IPS-15b (cell line): ENCODE measurements at regions not wholly inside any gene's neighbourhood (a gene's known extent, or its start where the extent isn't known, plus 50 kb on each side); places are given as distances from the start of the nearest gene placed in this dataset.
"Not testable (repeated sequence)": the region's sequence is repeated elsewhere in the genome, so short reads cannot be mapped to it uniquely, and the experiment has no call there.

Source experiments
- H3K27me3 ChIP-seq: one replicate; pipeline ENCODE4 v1.6.1; 2013; ENCODE audit warnings: low read length; ENCODE audit not compliant: control insufficient read depth, insufficient read depth
- H3K36me3 ChIP-seq: one replicate; pipeline ENCODE4 v1.6.1; 2013; ENCODE audit warnings: low read length; ENCODE audit not compliant: control insufficient read depth, insufficient read depth
- H3K4me1 ChIP-seq: one replicate; pipeline ENCODE4 v1.6.1; 2013; ENCODE audit warnings: mild to moderate bottlenecking, low read length; ENCODE audit not compliant: control insufficient read depth, insufficient read depth
- H3K4me3 ChIP-seq: one replicate; pipeline ENCODE4 v1.5.1; 2013; ENCODE audit warnings: low read depth, low read length
- H3K9ac ChIP-seq: one replicate; pipeline ENCODE4 v1.6.1; 2013; ENCODE audit warnings: low read depth, mild to moderate bottlenecking, low read length
- H3K9me3 ChIP-seq: one replicate; pipeline ENCODE4 v1.6.1; 2013; ENCODE audit warnings: mild to moderate bottlenecking, low read length; ENCODE audit not compliant: control insufficient read depth, insufficient read depth

- Histone ChIP-seq H3K27me3 (no peaks in the 10 kb centered on the region), H3K9me3 (no peaks in the 10 kb centered on the region), H3K4me3 (no peak overlapping the region), H3K4me1 (no peaks in the 10 kb centered on the region), H3K36me3 (no peaks in the 10 kb centered on the region), H3K9ac (no peak overlapping the region)
These were observed 352.1 kb upstream of the IRAK1BP1 start for GRCh38 chr6:78515271-78515670.

DNA sequence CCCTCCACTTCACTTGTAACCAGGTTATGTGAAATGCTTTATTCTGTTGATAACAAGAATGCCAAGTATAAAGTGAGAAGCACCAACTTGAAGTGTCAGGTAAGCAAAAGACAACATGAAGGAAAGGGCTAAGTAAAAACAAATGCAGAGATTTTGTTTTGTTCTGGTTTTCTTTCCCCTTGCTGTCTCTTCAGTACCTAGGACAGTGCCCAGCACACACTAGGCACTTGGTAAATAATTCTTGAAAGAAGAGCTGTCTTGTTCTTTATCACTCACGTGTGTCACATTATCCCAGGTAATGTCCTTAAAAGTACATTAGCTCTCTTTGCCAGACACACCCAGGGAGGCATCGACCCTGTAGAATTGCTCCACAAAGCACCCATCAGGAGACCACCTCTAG lies 350.0 kb upstream of the IRAK1BP1 start:
- Histone ChIP-seq H3K9ac (no peak overlapping the region), H3K27me3 (no peaks in the 10 kb centered on the region), H3K36me3 (no peaks in the 10 kb centered on the region), H3K9me3 (no peaks in the 10 kb centered on the region), H3K4me3 (no peak overlapping the region), H3K4me1 (no peaks in the 10 kb centered on the region)

GRCh38 chr6:78523622-78524021 lies 343.7 kb upstream of the IRAK1BP1 start:
- Histone ChIP-seq H3K4me1 (no peaks in the 10 kb centered on the region), H3K9ac (no peak overlapping the region), H3K4me3 (no peak overlapping the region), H3K9me3 (no peaks in the 10 kb centered on the region), H3K27me3 (no peaks in the 10 kb centered on the region), H3K36me3 (no peaks in the 10 kb centered on the region)

- Histone ChIP-seq H3K36me3 (no peaks in the 10 kb centered on the region), H3K4me3 (no peak overlapping the region), H3K4me1 (no peaks in the 10 kb centered on the region), H3K27me3 (no peaks in the 10 kb centered on the region), H3K9ac (no peak overlapping the region), H3K9me3 (no peaks in the 10 kb centered on the region)
These were observed 341.4 kb upstream of the IRAK1BP1 start for GRCh38 chr6:78525976-78526375.

GRCh38 chr6:78526432-78526831 lies 340.9 kb upstream of the IRAK1BP1 start:
- Histone ChIP-seq H3K4me3 (no peak overlapping the region), H3K36me3 (no peaks in the 10 kb centered on the region), H3K9me3 (no peaks in the 10 kb centered on the region), H3K4me1 (no peaks in the 10 kb centered on the region), H3K9ac (no peak overlapping the region), H3K27me3 (no peaks in the 10 kb centered on the region)

DNA sequence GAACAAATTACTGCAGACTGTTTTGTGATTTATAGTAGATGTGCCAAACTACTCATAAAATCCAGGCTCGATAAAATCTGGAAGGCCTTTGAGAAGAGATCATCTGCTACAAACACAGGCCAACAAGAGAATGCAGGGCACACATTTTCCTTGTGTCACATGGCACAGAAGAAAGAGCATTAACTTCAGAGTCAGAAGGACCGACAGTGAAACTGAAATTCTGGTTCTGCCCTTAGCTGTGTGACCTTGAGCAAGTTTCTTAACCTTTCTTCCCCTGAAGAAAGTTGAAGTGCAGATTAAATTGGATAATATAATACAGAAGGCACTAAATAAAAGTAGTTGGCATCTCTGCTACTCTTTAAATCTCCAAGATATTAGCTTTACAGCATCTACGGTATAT lies 338.4 kb upstream of the IRAK1BP1 start:
- Histone ChIP-seq H3K4me1 (no peaks in the 10 kb centered on the region), H3K9ac (no peak overlapping the region), H3K36me3 (no peaks in the 10 kb centered on the region), H3K27me3 (no peaks in the 10 kb centered on the region), H3K4me3 (no peak overlapping the region), H3K9me3 (no peaks in the 10 kb centered on the region)

- H3K36me3 ChIP-seq, result no peaks in the 10 kb centered on the region
- no peaks in the 10 kb centered on the region for H3K27me3 ChIP-seq
These were observed 337.1 kb upstream of the IRAK1BP1 start for GRCh38 chr6:78530208-78530607.

DNA sequence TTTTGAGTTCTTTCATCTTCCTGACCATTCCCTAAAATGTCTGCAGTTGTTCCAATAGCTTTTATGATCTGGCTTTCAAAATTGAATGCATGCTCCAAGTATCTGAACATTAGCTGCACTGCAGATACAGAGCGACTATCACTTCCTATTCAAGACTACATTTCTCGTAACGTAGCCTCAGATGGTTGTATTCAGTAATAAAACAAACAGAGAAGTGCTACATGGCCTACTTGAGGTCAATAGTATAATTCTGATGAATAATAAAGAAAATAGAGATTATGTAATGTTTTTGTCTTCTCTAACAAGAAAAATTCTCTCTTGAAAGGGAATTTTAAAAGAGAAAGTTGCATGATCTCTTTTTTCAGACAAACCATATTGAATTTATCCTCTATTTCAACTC lies 333.9 kb upstream of the IRAK1BP1 start:
- H3K9ac ChIP-seq, result no peak overlapping the region
- H3K4me3 ChIP-seq, result no peak overlapping the region
- H3K9me3 ChIP-seq, result no peaks in the 10 kb centered on the region
- H3K4me1 ChIP-seq, result no peaks in the 10 kb centered on the region
- no peaks in the 10 kb centered on the region for H3K36me3 ChIP-seq
- H3K27me3 ChIP-seq, result no peaks in the 10 kb centered on the region

More at GRCh38 chr6:78530208-78530607, 337.1 kb upstream of the IRAK1BP1 start:
- no peaks in the 10 kb centered on the region for H3K4me1 ChIP-seq
- H3K4me3 ChIP-seq, result no peak overlapping the region
- H3K9me3 ChIP-seq, result no peaks in the 10 kb centered on the region
- H3K9ac ChIP-seq, result no peak overlapping the region

DNA sequence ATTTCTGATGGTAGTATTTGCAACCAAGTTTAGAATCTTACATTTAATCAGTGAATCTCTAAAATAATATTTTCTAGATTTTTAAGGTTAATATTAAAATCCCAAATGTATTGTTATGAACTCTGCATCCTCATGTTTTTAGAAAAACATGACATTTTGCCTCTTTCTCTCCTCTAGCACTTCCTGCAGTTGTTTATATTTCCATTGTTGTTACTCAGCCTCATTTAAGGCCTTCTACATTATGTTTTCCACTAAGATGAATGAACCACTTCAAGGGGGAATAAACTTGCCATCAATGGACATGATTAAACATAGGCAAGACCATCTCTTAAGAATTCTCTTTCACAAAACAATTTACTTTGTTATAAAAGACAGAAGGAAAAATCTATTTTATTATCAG lies 333.5 kb upstream of the IRAK1BP1 start:
- no peaks in the 10 kb centered on the region for H3K36me3 ChIP-seq
- H3K27me3 ChIP-seq, result no peaks in the 10 kb centered on the region
- H3K4me3 ChIP-seq, result no peak overlapping the region
- no peaks in the 10 kb centered on the region for H3K9me3 ChIP-seq
- no peaks in the 10 kb centered on the region for H3K4me1 ChIP-seq
- no peak overlapping the region for H3K9ac ChIP-seq

DNA sequence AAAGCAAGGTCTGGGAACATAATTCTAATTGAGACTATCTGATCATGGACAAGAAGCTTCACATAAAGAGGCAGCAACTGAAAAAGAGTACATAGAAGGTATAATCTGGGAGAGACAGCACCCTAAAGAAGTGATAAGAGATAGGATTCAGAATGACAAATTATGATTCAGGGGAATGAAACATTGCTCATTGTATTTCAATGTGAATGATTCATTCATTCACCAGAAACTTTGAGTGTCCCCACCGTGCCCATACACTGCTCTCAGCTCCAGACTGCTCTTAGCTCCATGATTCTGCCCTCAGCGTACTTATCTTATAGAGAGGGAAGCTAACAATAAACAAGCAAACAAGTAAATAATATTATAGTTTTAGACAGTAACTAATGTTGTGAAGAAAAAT lies 329.3 kb upstream of the IRAK1BP1 start:
- no peak overlapping the region for H3K4me3 ChIP-seq

DNA sequence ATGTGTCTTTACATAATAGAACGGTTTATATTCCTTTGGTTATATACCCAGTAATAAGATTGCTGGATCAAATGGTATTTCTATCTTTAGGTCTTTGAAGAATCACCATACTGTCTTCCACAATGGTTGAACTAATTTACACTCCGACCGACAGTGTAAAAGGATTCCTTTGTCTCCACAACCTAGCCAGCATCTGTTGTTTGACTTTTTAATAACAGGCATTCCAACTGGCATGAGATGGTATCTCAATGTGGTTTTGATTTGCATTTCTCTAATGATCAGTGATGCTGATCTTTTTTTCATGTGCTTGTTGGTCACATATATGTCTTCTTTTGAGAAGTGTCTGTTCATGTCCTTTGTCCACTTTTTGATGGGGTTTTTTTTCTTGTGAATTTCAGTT lies 319.7 kb upstream of the IRAK1BP1 start:
- not testable (repeated sequence) for H3K27me3 ChIP-seq, H3K9me3 ChIP-seq, H3K4me1 ChIP-seq, H3K9ac ChIP-seq, H3K4me3 ChIP-seq, H3K36me3 ChIP-seq

More for the DNA sequence above, 329.3 kb upstream of the IRAK1BP1 start:
- Histone ChIP-seq H3K9ac (no peak overlapping the region), H3K27me3 (no peaks in the 10 kb centered on the region), H3K36me3 (no peaks in the 10 kb centered on the region), H3K9me3 (no peaks in the 10 kb centered on the region), H3K4me1 (no peaks in the 10 kb centered on the region)

- Histone ChIP-seq H3K4me1 (no peaks in the 10 kb centered on the region), H3K4me3 (no peak overlapping the region), H3K9me3 (no peaks in the 10 kb centered on the region), H3K27me3 (no peaks in the 10 kb centered on the region), H3K9ac (no peak overlapping the region), H3K36me3 (no peaks in the 10 kb centered on the region)
These were observed 316.0 kb upstream of the IRAK1BP1 start for GRCh38 chr6:78551361-78551760.

DNA sequence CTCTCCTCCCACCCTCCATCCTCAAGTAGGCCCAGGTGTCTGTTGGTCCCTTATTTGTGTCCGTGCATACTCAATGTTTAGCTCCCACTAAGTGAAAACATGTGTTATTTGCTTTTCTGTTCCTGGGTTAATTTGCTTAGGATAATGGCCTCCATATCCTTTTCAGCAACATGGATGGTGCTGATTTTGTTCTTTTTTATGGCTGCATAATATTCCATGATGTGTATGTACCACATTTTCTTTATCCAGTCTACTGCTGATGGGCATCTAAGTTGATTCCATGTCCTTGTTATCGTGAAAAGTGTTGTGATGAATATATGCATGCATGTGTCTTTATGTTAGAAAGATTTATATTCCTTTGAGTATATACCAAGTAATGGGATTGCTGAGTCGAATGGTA lies 314.9 kb upstream of the IRAK1BP1 start:
- no peaks in the 10 kb centered on the region for H3K4me1 ChIP-seq
- no peaks in the 10 kb centered on the region for H3K36me3 ChIP-seq
- H3K27me3 ChIP-seq, result no peaks in the 10 kb centered on the region

More for the DNA sequence above, 314.9 kb upstream of the IRAK1BP1 start:
- H3K9me3 ChIP-seq, result no peaks in the 10 kb centered on the region
- no peak overlapping the region for H3K4me3 ChIP-seq
- no peak overlapping the region for H3K9ac ChIP-seq
